IPS-18c (cell line): ENCODE measurements at regions not wholly inside any gene's neighbourhood (a gene's known extent, or its start where the extent isn't known, plus 50 kb on each side); places are given as distances from the start of the nearest gene placed in this dataset.
"Not testable (repeated sequence)": the region's sequence is repeated elsewhere in the genome, so short reads cannot be mapped to it uniquely, and the experiment has no call there.

ENCODE experiments used
- H3K4me3 ChIP-seq: 2 replicates; pipeline ENCODE4 v1.7.0; 2013; ENCODE audit warnings: low read depth, mild to moderate bottlenecking, low read length, moderate library complexity; ENCODE audit not compliant: insufficient read depth
- H3K9me3 ChIP-seq: one replicate; pipeline ENCODE4 v1.6.1; 2013; ENCODE audit warnings: mild to moderate bottlenecking, low read length, moderate library complexity; ENCODE audit not compliant: control insufficient read depth, insufficient read depth

GRCh38 chr1:112825563-112826216 lies 110.6 kb upstream of the PPM1J start:
- H3K4me3 ChIP-seq, H3K9me3 ChIP-seq: not testable (repeated sequence)

GRCh38 chr1:112825075-112825474 lies 109.9 kb upstream of the PPM1J start:
- H3K4me3 ChIP-seq, H3K9me3 ChIP-seq: not testable (repeated sequence)

DNA sequence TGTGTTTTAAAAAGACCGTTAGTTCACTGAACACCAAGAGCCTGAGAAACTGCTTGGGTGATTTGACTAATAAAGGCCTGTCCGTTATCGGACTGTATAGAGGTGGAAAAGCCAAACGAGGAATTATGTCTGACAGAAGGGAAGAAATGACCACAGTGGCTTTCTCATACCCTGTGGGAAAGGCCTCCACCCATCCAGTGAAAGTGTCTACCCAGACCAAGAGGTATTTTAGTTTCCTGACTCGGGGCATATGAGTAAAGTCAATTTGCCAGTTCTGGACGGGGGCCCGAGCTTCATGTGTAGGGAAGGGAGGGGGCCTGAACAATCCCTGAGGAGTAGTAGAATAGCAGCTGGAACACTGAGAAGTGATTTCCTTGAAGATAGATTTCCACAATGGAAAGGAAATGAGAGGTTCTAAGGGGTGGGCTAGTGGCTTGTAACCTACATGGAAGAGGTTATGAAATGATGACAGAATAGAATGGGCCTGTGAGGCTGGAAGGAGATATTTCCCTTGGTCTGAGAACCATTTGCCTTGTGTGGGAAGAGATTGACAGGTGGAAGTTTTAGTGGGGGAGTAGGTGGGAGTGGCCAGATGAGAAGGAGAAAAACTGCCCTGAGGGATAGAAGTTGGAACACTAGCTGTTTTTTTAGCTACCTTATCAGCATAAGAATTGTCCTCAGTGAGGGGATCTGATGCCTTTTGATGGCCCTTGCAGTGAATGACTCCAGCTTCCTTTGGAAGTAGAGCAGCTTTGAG lies 106.4 kb upstream of the PPM1J start:
- not testable (repeated sequence) for H3K9me3 ChIP-seq, H3K4me3 ChIP-seq

DNA sequence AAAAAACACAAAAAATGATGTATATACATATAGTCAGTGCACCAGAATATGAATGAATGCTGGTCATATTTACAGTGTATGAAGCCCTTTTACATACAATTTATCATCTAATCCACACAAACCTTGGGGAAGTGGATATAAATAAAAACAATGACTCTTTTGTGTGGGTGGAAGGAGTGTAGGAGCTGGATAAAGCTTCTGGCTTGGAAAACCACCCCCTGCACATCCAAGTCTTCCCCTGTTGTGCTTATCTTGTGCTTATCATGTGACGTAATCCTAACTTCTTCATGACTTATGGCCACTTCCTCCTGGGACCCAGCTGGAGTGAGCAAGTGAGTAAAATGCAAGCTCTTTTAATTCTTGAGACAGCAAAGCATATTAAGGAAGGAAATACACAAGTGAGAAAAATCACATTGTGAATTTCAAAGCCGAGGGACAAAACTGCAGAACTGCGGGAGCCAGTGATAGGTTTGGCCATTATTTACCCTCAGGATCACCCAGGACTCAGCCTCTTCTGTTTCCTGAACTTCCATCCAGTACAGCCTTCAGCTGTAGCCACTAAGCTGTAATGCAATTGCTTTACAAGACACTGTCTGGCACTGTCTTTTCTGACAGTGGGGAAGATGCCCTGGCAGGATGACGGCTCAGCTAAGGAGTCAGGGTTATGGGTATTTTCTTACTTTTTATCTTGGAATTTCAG lies 104.0 kb upstream of the PPM1J start:
- Histone ChIP-seq H3K4me3 (no peak overlapping the region), H3K9me3 (no peaks in the 10 kb centered on the region)

DNA sequence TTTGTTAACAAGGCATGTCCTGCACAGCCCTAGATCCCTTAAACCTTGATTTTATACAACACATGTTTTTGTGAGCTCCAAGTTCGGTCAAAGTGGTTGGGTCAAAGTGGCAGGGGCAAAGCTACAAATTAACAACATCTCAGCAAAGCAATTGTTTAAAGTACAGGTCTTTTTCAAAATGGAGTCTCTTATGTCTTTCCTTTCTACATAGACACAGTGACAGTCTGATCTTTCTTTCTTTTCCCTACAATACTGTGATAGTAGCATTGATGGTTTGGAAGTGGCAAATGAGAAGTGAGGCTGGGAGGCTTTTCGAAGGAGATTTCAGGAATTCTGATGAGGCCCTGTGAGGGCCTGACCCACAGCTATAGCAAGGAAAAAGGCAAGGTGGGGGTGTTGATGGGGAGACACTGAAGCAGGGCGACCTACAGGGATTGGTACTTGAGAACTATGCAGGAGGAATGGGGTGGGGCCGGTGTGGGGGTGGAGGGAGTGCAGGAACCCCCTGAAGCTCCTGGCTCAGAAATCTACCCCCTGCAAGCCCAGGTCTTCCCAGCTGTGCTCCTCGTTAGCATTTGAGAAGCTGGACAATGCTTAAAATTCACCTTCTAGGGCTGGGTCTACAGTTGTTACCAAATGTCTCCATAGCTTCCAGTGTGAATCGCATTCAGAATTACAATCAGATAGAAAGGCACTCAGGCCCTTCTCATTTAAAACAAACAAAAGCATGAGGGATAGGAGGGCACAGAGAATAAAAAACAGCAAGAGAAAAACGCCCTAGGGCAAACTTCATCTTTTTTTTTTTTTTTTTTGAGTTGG lies 102.6 kb upstream of the PPM1J start:
- no peak overlapping the region for H3K4me3 ChIP-seq
- no peaks in the 10 kb centered on the region for H3K9me3 ChIP-seq

DNA sequence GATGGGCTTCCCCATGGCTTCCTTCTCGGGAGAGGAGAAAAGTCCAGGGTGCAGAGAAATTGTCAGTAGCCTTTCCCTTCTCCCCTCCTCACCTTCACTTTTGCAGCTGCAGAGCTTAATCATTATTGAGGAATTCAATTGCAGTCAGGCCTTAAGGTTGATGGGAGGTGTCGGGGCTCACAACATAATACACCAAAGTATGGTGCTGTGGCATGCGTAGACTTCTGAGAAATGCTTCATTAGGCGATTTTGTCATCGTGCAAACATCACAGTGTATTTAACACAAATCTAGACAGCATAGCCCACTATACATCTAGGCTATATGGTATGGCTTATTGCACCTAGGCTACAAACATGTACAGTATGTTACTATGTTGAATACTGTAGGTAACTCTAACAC lies 100.2 kb upstream of the PPM1J start:
- H3K9me3 ChIP-seq: no peaks in the 10 kb centered on the region

GRCh38 chr1:112814645-112815044 lies 99.5 kb upstream of the PPM1J start:
- not testable (repeated sequence) for H3K4me3 ChIP-seq, H3K9me3 ChIP-seq

More for the DNA sequence above, 100.2 kb upstream of the PPM1J start:
- H3K4me3 ChIP-seq: no peak overlapping the region

GRCh38 chr1:112808861-112809684 lies 93.9 kb upstream of the PPM1J start:
- Histone ChIP-seq H3K9me3 (no peaks in the 10 kb centered on the region), H3K4me3 (no peak overlapping the region)

DNA sequence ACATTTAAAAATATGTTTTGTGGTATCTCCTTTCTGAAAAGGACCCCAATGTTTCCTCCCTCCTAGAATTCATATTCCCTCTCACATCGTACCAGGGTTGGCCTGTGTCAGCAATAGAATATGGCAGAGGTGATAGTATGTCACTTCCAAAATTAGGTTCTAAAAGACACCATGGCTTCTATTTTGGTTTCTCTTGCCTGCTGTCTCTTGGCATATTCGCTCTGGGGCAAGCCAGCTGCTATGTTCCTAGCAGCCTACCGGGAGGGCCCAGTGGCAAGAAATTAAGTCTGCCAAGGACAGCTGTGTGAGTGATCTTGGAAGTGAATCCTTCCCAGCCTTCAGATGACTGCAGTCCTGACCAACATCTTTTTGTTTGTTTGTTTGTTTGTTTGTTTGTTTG lies 92.9 kb upstream of the PPM1J start:
- H3K4me3 ChIP-seq: no peak overlapping the region
- no peaks in the 10 kb centered on the region for H3K9me3 ChIP-seq

DNA sequence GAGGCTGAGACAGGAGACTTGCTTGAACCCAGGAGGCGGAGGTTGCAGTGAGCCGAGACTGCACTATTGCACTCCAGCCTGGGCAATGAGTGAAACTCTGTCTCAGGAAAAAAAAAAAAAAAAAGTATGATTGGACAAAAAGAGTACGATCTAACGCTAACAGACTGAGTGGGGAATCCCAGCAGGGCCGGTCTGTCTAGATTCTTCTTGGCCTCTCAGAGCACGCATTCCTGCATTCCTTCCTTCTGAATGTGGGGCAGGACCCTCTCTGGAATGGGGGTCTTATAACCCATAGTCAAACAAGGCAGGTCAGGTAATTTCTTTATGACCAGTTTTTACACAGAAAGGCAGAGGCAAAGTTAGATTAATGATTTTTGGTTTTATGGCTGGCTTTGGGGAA lies 92.0 kb upstream of the PPM1J start:
- Histone ChIP-seq H3K4me3 (no peak overlapping the region), H3K9me3 (no peaks in the 10 kb centered on the region)

- H3K4me3 ChIP-seq: no peak overlapping the region
- H3K9me3 ChIP-seq: no peaks in the 10 kb centered on the region
Measured at GRCh38 chr1:112806090-112806642, 91.0 kb upstream of the PPM1J start.

GRCh38 chr1:112805155-112805853 lies 90.2 kb upstream of the PPM1J start:
- H3K9me3 ChIP-seq: no peaks in the 10 kb centered on the region
- H3K4me3 ChIP-seq: no peak overlapping the region

DNA sequence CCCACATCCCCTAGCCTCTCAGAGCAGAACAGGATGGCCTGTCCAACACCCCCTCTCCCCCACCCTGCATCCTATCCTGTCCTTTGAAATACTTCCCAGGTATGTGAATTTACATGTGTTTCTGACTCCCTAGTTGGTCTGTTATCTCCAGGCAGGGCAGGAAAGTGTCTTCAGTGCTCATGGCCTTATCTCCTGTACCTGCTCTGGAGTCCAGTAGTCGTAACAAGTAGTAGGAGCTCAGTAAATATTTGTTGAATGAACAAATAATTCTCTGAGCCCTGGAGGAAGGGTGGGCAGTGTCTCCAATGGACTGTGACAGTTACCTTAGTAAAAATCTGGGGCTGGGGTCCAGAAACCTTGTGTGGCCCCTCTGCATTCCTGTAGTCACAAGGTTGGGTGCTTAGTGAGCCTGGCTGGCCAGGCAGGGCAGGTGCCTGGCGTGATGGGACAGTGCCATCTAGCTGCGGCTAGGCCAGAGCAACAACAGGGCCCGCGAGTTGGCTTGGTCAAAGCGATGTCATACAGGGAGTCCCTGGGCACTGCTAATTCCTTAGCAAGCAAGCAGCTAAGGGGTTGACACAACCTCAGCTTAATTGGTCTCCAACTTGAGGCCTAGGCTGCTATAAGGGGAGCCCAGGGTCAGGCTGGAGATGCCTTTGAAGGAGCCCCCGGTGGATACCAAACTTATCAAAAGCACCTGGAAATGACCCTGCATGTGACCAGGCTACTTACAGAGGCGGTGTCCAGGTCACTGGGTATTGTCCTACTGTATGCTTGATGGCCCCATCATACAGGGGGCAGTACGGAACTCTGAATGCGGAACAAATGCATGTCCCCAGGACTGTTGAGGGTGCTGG lies 89.0 kb upstream of the PPM1J start:
- no peaks in the 10 kb centered on the region for H3K9me3 ChIP-seq
- H3K4me3 ChIP-seq: no peak overlapping the region

GRCh38 chr1:112800289-112800688 lies 85.2 kb upstream of the PPM1J start:
- H3K4me3 ChIP-seq: no peak overlapping the region
- H3K9me3 ChIP-seq: no peaks in the 10 kb centered on the region

- no peak overlapping the region for H3K4me3 ChIP-seq
- H3K9me3 ChIP-seq: no peaks in the 10 kb centered on the region
Measured at GRCh38 chr1:112798292-112798691, 83.2 kb upstream of the PPM1J start.
